NCI-H1105 treated with DMSO at 0.1 percent for 48 hours (cell line): ENCODE measurements at regions not wholly inside any gene's neighbourhood (a gene's known extent, or its start where the extent isn't known, plus 50 kb on each side); places are given as distances from the start of the nearest gene placed in this dataset.
"Not testable (repeated sequence)": the region's sequence is repeated elsewhere in the genome, so short reads cannot be mapped to it uniquely, and the experiment has no call there.

Experiments used
- DNase-seq: peaks from one replicate; lab custom pipeline; 2025; lab: John Stamatoyannopoulos, UW

- DNase-seq: no peak
Measured at GRCh38 chr22:26806445-26807175, 149.2 kb downstream of the MIAT start.

GRCh38 chr22:26811647-26811992 is 154.2 kb downstream of the MIAT start:
- no peak for DNase-seq

- DNase-seq: no peak
Measured at GRCh38 chr22:26812731-26813130, 155.3 kb downstream of the MIAT start.

- no peak for DNase-seq
Measured at GRCh38 chr22:26816726-26817125, 159.3 kb downstream of the MIAT start.

- no peak for DNase-seq
Measured at GRCh38 chr22:26817926-26818325, 160.5 kb downstream of the MIAT start.

GRCh38 chr22:26821854-26822253 is 164.5 kb downstream of the MIAT start:
- DNase-seq: no peak

GRCh38 chr22:26822313-26822712 is 164.9 kb downstream of the MIAT start:
- no peak for DNase-seq

GRCh38 chr22:26823966-26824365 is 166.6 kb downstream of the MIAT start:
- DNase-seq: no peak

- DNase-seq: no peak
Measured at GRCh38 chr22:26825960-26826935, 168.9 kb downstream of the MIAT start.

- DNase-seq: no peak
Measured at GRCh38 chr22:26827611-26828010, 170.2 kb downstream of the MIAT start.

GRCh38 chr22:26828311-26828710 is 170.9 kb downstream of the MIAT start:
- no peak for DNase-seq

GRCh38 chr22:26830837-26831236 is 173.4 kb downstream of the MIAT start:
- DNase-seq: no peak

- no peak for DNase-seq
Measured at GRCh38 chr22:26835023-26835422, 177.6 kb downstream of the MIAT start.

GRCh38 chr22:26835929-26836528 is 178.6 kb downstream of the MIAT start:
- peak; percentile 34 for DNase-seq

- no peak for DNase-seq
Measured at GRCh38 chr22:26837784-26838470, 180.5 kb downstream of the MIAT start.

GRCh38 chr22:26838471-26838825 is 181.1 kb downstream of the MIAT start:
- no peak for DNase-seq

- DNase-seq: no peak
Measured at GRCh38 chr22:26839216-26839615, 181.8 kb downstream of the MIAT start.

- not testable (repeated sequence) for DNase-seq
Measured at GRCh38 chr22:26840770-26841169, 183.4 kb downstream of the MIAT start.

- DNase-seq: no peak
Measured at GRCh38 chr22:26842103-26842502, 184.7 kb downstream of the MIAT start.

GRCh38 chr22:26845021-26845743 is 187.8 kb downstream of the MIAT start:
- DNase-seq: peak; percentile 67

GRCh38 chr22:26846076-26846475 is 188.7 kb downstream of the MIAT start:
- DNase-seq: no peak

GRCh38 chr22:26846645-26847044 is 189.3 kb downstream of the MIAT start:
- no peak for DNase-seq
